Parathyroid adenoma (tissue), 2 donors: ENCODE measurements at regions not wholly inside any gene's neighbourhood (a gene's known extent, or its start where the extent isn't known, plus 50 kb on each side); places are given as distances from the start of the nearest gene placed in this dataset.

Source experiments
- H2AFZ ChIP-seq: fragments of 300-600 bp; sonication (generic); one replicate; pipeline ENCODE4 v1.7.0; 2017; ENCODE audit warnings: antibody characterized with exemption, mild to moderate bottlenecking
- H3K27ac ChIP-seq: fragments of 300-600 bp; sonication (generic); one replicate; pipeline ENCODE4 v1.7.0; 2017
- H3K27me3 ChIP-seq: fragments of 300-600 bp; sonication (generic); one replicate; pipeline ENCODE4 v1.7.0; 2017; ENCODE audit warnings: low read length; ENCODE audit not compliant: control insufficient read depth, insufficient read depth
- H3K36me3 ChIP-seq: fragments of 300-600 bp; sonication (generic); one replicate; pipeline ENCODE4 v1.7.0; 2017; ENCODE audit warnings: low read length; ENCODE audit not compliant: control insufficient read depth, insufficient read depth
- H3K4me1 ChIP-seq: fragments of 300-600 bp; sonication (generic); one replicate; pipeline ENCODE4 v1.7.0; 2017; ENCODE audit warnings: control low read depth
- H3K4me2 ChIP-seq: fragments of 300-600 bp; sonication (generic); one replicate; pipeline ENCODE4 v1.7.0; 2017; ENCODE audit warnings: low read length
- H3K4me3 ChIP-seq: fragments of 300-600 bp; sonication (generic); one replicate; pipeline ENCODE4 v1.7.0; 2017; ENCODE audit warnings: low read depth, low read length
- H3K79me2 ChIP-seq: fragments of 300-600 bp; sonication (generic); one replicate; pipeline ENCODE4 v1.7.0; 2017; ENCODE audit warnings: control low read depth
- H3K9ac ChIP-seq: fragments of 300-600 bp; sonication (generic); one replicate; pipeline ENCODE4 v1.7.0; 2017; ENCODE audit warnings: mild to moderate bottlenecking
- H3K9me3 ChIP-seq: fragments of 300-600 bp; sonication (generic); one replicate; pipeline ENCODE4 v1.7.0; 2017; ENCODE audit warnings: low read length; ENCODE audit not compliant: control insufficient read depth
- TF ChIP-seq, protein P1 (sequence below): fragments of 300-600 bp; sonication (generic); IDR thresholded peaks from one replicate; pipeline ENCODE4 v1.7.0; 2017; ENCODE audit warnings: antibody characterized with exemption, mild to moderate bottlenecking
- donor health status: primary hyperparathyroidism.

DNA sequence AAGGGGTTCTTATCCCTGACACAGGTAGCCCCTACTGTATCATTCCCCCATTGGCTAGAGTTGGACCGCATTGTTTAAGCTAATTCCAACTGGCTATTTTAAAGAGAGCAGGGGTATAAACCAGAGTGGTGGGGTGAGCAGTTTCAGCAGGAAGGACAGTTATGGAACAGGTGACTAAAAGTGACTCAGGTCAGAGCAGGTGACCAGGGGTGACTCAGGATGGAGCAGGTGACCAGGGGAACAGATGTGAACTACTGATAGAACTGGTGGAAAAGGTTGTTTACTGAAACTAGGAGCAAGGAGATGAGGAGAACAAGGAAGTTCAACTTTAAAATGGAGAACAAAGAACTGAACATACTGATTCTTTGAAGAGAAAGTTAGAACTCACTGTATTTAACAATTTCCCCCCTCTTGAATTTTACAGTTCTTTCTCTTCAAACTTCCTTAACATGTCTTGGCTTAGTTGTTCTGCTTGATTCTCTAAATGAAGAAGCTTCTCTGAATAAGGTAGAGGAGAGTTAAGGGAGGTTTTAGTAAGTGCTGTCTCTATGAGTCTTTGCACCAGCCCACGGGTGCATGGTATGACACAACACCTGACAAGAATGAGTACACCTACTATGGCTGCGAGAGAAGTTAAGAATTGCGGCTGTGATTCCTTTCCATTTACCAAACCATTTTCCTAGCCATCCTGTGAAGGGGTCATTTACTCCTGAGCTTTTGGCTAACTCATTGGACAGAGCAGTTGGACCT lies 83.4 kb upstream of the WNT7A start:
- Histone ChIP-seq H2AFZ (no peak overlapping the region), H3K9me3 (no peaks in the 10 kb centered on the region), H3K79me2 (no peaks in the 10 kb centered on the region), H3K9ac (no peak overlapping the region), H3K27me3 (no peaks in the 10 kb centered on the region), H3K4me1 (no peaks in the 10 kb centered on the region), H3K4me3 (no peak overlapping the region), H3K4me2 (no peak overlapping the region), H3K27ac (no peak overlapping the region), H3K36me3 (no peaks in the 10 kb centered on the region)
- TF ChIP-seq, protein P1, sequence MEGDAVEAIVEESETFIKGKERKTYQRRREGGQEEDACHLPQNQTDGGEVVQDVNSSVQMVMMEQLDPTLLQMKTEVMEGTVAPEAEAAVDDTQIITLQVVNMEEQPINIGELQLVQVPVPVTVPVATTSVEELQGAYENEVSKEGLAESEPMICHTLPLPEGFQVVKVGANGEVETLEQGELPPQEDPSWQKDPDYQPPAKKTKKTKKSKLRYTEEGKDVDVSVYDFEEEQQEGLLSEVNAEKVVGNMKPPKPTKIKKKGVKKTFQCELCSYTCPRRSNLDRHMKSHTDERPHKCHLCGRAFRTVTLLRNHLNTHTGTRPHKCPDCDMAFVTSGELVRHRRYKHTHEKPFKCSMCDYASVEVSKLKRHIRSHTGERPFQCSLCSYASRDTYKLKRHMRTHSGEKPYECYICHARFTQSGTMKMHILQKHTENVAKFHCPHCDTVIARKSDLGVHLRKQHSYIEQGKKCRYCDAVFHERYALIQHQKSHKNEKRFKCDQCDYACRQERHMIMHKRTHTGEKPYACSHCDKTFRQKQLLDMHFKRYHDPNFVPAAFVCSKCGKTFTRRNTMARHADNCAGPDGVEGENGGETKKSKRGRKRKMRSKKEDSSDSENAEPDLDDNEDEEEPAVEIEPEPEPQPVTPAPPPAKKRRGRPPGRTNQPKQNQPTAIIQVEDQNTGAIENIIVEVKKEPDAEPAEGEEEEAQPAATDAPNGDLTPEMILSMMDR: no peak

GRCh38 chr3:13954741-13955483 lies 75.0 kb upstream of the WNT7A start:
- H3K4me3 ChIP-seq: no peak overlapping the region
- no peaks in the 10 kb centered on the region for H3K9me3 ChIP-seq
- H3K36me3 ChIP-seq: no peaks in the 10 kb centered on the region
- H2AFZ ChIP-seq: no peak overlapping the region
- no peak overlapping the region for H3K9ac ChIP-seq
- TF ChIP-seq, protein P1: no peak
- no peak overlapping the region for H3K27ac ChIP-seq
- no peaks in the 10 kb centered on the region for H3K79me2 ChIP-seq
- no peak overlapping the region for H3K4me2 ChIP-seq
- no peaks in the 10 kb centered on the region for H3K4me1 ChIP-seq
- H3K27me3 ChIP-seq: no peaks in the 10 kb centered on the region

DNA sequence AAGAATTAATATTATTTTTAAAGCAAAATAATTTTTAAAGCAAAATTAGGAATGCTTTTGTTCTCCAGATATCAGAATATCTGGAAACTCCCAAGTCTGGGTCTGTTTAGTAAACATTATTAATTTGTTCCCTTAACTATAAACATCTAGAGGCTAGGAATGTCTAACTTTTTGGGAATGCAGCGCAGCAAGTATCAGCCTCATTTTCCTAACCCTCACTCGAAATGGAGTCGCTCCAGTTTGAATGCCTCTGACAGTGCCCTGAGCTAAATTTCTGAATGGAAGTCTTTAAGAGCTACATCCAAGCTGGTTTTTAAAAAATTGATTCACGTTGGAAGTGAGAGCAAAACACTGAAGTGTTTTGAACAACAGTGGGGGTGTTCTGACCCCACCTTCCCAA lies 74.4 kb upstream of the WNT7A start:
- Histone ChIP-seq H3K79me2 (no peaks in the 10 kb centered on the region), H3K9me3 (no peaks in the 10 kb centered on the region), H3K36me3 (no peaks in the 10 kb centered on the region), H3K4me3 (no peak overlapping the region), H3K9ac (no peak overlapping the region), H3K4me2 (no peak overlapping the region), H3K27me3 (no peaks in the 10 kb centered on the region), H3K27ac (no peak overlapping the region), H3K4me1 (no peaks in the 10 kb centered on the region), H2AFZ (no peak overlapping the region)
- TF ChIP-seq, protein P1: no peak

DNA sequence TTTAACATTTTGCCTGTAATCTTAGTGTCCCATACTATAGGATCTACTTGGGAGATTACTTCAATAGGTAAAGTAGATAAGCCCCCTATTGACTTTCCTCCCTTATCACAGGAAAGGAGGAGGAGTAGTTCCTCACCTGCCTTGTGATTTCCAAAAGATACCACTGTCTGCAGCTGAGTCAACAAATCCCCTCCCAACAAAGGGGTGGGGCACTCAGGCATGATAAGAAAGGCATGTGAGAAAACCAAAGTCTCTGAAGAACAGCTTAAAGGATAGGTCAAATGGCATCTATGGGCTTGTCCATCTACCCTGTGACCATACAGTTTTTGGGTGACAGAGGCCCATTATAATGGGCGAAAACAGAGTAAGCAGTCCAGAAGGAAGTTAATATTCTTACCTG lies 71.3 kb upstream of the WNT7A start:
- H2AFZ ChIP-seq: no peak overlapping the region
- no peaks in the 10 kb centered on the region for H3K36me3 ChIP-seq
- no peaks in the 10 kb centered on the region for H3K4me1 ChIP-seq
- H3K27ac ChIP-seq: no peak overlapping the region
- no peak overlapping the region for H3K9ac ChIP-seq
- no peaks in the 10 kb centered on the region for H3K79me2 ChIP-seq
- TF ChIP-seq, protein P1: no peak
- H3K27me3 ChIP-seq: no peaks in the 10 kb centered on the region
- H3K4me3 ChIP-seq: no peak overlapping the region
- H3K9me3 ChIP-seq: no peaks in the 10 kb centered on the region
- H3K4me2 ChIP-seq: no peak overlapping the region
